Tibial nerve (tissue), 4 donors: ENCODE measurements at regions not wholly inside any gene's neighbourhood (a gene's known extent, or its start where the extent isn't known, plus 50 kb on each side); places are given as distances from the start of the nearest gene placed in this dataset.

Source experiments
- CTCF ChIP-seq, 5 experiments: fragments of 200-600 bp in 3 of 5; fragments of 450-650 bp in 2 of 5; sonication (generic) in 3 of 5; IDR thresholded peaks; one replicate each; pipeline ENCODE4 v1.5.1; 2016 to 2019; ENCODE audit warnings: antibody characterized with exemption in 5 of 5, mild to moderate bottlenecking in 3 of 5, moderate library complexity in 2 of 5
- EP300 ChIP-seq, 2 donors: sonication (generic); formaldehyde crosslinking; IDR thresholded peaks; one replicate each; pipeline ENCODE4 v1.6.1; 2017; ENCODE audit warnings: antibody characterized with exemption in 2 of 2, mild to moderate bottlenecking in 1 of 2
- POLR2A ChIP-seq, 2 donors: fragments of 450-650 bp; IDR thresholded peaks; one replicate each; pipeline ENCODE4 v1.6.1; 2017; ENCODE audit warnings: antibody characterized with exemption in 2 of 2, mild to moderate bottlenecking in 2 of 2, moderate library complexity in 2 of 2

GRCh38 chr6:126227833-126228702 lies 111.8 kb upstream of the CENPW start:
- TF ChIP-seq CTCF (IDR thresholded peaks at IDR 0.05) (no peak), POLR2A (IDR thresholded peaks at IDR 0.05) (no peak), EP300 (IDR thresholded peaks at IDR 0.05) (no peak)
